ENCODE measurements at regions not wholly inside any gene's neighbourhood (a gene's known extent, or its start where the extent isn't known, plus 50 kb on each side); places are given as distances from the start of the nearest gene placed in this dataset.

- no peak for TF ChIP-seq EZH2 (IDR thresholded peaks at IDR 0.05; ENCODE audit: borderline replicate concordance, control insufficient read depth, low read depth, low read length)
- no peak for TF ChIP-seq WRNIP1 (IDR thresholded peaks at IDR 0.05; ENCODE audit: borderline replicate concordance, low read depth, low read length)
- TF ChIP-seq ATF3 (IDR thresholded peaks at IDR 0.05; ENCODE audit: borderline replicate concordance, extremely low read depth, low read depth, low read length) = no peak
- TF ChIP-seq CHD1 (IDR thresholded peaks at IDR 0.05; ENCODE audit: low read depth, low read length) = no peak
- TF ChIP-seq EGR1 (IDR thresholded peaks at IDR 0.05; ENCODE audit: borderline replicate concordance in 1 of 2, low read depth in 2 of 2, low read length in 2 of 2) = no peak
Observed at GRCh38 chr5:118651002-118651401, 337.3 kb downstream of the DTWD2 start.

Data from GM12878 (cell line).